ENCODE measurements at regions not wholly inside any gene's neighbourhood (a gene's known extent, or its start where the extent isn't known, plus 50 kb on each side); places are given as distances from the start of the nearest gene placed in this dataset.

DNA sequence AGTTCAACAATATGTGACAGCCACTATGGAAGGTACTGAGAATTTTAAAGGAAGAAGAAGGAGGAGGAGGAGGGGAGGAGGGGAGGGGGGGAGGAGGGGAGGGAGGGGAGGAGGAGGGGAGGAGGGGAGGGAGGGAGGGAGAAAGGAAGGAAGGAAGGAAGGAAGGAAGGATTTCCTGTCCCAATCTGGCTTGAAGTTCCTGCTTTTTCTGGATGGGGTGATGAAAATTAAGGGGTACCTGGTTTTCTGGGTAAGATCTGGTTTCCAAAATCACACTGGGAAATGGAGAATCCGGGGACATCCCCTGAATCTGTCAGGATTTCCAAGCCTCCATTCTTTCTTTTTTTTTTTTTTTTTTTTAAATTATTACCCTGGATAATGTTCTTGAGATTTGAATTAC, 271.8 kb downstream of the MTX2 start:
- DNase-seq (ENCODE audit: low read depth in 2 of 2): no peak

DNA sequence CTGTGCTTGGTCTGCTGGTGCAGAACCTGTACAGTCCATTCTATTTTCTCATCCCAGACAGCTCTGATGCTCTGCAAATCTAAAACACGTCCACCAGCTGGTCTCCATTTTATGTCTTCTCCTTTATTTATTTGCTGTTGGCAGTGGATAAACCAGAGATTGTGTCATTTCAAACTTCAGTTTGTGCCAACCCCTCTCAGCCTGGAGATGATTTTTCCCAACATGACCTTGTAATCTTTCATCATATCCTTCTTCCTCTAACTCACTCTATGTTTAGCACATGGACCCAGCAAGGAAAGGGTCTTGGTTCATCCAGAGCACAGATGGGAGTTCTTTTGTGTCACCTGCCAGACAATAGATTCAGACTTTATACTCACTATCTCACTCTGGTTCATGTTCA, 273.2 kb downstream of the MTX2 start:
- no peak for DNase-seq (ENCODE audit: low read depth in 2 of 2)

DNA sequence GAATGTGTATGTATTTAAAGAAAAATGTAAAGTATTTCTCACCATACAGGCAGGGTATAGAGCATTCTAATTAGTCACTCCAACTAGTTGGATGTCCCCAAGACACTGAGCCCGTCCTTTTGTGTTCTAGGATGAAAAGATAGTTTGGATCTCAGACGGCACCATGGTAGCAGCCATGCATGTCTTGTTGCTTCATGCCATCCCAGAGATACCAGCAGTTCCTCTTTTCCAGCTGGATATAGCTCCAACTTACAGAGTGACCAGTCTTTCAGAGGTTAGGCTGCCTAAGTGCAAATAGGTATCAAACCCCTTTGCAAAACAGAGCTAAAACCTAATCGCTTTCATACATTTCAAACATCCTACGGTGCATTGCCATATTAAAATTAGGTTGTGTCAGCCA, 275.3 kb downstream of the MTX2 start:
- no peak for DNase-seq (ENCODE audit: low read depth in 2 of 2)

DNA sequence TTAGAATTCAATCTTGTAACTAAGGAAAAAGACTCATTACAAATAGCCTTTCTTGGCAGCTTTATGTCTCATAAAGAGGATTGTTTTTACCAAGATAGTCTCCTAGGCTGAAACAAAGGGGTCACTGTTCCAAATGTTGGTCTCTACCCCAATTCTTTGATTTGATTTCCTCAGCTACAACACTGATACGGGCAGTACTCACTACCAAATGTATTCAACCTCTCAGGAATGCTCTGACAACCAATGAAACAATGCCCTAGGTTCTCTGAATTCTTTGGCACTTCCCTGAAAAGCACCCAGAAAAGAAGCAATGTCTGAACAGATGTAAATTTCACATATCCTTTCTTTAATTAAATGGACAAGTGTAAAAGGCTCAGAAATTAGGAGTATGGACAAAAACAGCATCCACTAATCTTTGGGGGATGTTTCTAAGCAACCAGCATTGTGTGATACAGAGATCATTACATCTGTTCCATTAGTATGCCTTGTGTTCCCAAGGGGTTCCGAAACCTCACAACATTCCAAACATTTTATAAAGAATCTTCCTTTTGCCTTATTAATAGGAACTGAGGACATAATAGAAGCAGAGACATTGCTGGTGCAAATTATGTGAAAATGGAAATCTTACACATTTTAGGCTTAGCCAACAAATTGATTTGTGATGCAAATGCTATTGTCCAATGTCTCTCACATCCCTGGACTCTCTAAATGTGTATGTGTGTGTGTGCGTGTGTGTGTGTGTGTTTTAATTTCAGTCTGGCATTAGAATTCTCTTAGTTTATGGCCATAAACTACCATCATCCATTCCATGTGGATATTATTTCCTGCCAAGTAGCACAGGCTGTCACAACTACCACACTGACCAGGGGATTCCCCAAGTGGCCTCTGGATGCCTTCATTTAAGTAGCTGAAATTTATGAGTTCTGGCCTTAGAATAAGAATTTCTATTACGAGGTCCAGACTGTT, 276.0 kb downstream of the MTX2 start:
- DNase-seq (ENCODE audit: low read depth in 2 of 2): no peak

DNA sequence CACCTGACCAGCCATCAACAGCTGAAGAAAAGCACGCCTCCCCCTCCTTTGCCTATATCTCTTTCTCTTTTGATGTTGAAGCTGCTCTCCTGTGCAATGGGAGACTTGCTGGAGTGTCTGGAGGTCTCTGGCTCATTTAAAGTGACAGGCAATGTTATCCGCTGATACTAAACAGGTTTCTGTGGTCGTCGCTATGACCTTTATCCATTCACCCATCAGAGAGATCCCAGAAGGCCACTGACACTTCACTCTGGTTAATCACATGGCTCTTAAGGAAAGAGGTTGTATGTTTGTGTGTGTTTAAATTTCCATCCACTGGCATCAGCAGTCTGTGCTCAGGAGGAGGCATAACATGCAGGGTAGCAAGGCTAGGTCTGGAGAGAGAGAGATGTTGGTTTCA, 277.3 kb downstream of the MTX2 start:
- no peak for DNase-seq (ENCODE audit: low read depth in 2 of 2)

DNA sequence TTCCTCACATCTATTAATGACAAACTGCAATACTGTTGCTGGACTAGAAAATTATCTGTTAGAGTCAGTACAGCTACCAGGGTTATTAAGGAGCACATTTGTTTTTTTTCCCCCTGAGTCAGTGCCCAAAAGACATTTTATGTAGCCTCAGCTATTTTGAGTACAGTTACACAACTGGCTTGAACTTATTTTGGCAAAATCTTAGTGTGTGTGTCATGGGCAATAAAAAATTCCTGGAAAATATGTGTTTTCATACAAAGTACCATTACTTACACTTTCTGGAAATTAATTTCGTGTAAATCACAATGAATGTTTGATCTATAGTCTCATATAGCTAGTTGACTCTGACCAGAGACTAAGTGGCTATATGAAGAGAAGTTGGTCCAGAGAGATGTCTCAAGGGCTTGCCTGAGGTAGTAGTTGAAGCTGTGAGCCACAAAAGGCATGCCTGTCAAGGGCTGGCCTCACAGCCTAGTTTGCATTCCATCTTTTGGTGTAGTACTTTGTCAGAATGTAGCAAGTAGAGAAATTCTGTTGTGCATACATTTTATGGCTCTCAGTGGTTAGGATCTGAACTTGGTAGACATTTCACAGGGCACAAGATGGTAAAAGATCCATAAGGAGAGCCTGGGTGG, 283.4 kb downstream of the MTX2 start:
- no peak for DNase-seq (ENCODE audit: low read depth in 2 of 2)

DNA sequence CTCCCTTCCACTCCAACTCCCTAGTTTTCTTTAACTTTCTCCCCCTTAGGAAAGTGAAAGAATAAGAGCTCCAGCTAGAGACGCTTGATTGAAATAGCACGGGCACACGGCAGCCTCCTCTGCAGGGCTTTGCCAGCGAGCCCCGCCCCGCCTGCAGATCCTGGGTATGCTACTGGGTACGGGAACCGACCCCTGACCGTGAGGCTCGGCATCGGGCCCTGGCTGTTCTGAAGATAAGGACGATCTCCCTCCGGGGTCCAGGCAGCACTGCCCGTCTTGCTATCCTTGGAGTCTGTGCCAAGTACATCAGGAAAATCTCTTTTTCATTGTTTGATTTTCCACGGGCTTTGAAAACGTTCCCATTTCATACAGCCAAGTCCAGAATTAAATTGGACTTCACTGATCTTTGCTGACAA, 284.5 kb downstream of the MTX2 start:
- peak; percentile 0 to 18 for DNase-seq (ENCODE audit: low read depth in 2 of 2)

DNA sequence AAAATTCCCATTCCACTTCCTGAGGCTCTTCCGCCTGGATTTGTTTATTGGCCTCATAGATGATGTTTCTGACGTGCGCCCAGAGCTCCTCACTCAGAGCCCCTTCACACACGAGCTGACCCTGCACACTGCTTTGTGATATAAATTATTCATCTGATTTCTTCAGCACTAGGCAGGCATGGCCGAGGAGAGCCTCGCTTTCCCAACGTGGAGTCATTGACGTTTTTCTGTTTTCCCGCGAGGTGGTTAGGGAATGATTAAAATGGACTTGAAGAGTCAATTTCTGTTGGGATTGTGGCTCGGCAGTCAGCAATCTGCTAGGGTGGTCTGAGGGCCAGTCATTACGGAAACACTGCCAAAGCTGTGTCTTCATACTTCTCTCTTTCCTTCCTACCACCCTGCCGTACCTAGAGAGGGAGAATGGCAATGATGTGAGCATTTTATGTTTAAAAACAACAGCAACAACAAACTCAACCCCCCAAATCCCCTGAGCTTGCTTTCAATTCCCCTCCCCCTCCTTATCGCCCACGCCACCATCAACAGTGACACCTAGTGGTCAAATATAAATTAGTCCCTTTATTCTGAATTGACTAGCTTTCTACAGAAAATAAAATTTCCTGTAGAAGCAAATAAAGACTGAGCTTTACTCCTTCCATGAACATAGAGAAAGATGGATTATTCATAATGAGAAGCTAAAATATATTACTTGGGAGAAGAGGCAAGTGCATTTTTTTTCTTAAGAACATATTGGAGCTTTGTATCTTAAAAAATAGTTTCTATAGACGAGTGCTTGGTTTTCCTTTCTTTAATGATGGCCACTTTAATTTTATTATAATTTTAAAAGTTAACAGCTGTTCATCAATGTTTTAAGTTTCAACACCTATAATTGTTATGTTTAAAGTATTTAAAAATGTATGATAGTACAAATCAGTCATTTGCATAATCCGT, 285.1 kb downstream of the MTX2 start:
- DNase-seq (ENCODE audit: low read depth in 2 of 2): peak in 1 of 2 experiments; percentile 5

DNA sequence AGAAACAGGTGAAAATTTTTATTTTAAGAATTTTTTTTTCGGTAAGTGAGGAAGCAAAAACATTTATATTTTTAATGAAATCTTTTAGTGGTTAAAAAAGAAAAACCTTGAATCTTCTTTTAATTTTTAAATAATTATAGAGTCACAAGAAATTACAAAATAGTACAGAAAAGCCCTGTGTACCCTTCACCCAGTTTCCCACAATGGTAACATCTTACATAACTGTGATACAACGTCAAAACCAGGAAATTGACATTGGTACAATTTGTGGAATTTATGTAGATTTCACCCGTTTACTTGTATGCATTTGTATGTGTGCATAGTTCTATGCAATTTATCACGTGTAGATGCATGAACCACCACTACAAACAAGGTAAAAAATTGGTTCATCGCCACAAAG, 285.9 kb downstream of the MTX2 start:
- no peak for DNase-seq (ENCODE audit: low read depth in 2 of 2)

DNA sequence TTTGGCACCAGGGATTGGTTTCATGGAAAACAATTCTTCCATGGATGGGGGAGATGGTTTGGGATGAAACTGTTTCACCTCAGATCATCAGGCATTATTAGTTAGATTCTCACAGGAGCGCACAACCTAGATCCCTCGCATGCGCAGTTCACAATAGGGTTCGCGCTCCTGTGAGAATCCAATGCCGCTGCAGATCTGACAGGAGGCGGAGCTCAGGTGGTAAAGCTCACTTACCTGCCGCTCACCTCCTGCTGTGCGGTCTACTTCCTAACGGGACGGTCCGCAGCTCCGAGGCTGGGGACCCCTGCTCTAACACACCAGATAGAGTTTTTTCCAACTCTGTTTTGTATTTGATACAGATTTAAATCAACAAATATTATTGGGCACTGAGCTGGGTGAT, 286.5 kb downstream of the MTX2 start:
- DNase-seq (ENCODE audit: low read depth in 2 of 2): no peak

DNA sequence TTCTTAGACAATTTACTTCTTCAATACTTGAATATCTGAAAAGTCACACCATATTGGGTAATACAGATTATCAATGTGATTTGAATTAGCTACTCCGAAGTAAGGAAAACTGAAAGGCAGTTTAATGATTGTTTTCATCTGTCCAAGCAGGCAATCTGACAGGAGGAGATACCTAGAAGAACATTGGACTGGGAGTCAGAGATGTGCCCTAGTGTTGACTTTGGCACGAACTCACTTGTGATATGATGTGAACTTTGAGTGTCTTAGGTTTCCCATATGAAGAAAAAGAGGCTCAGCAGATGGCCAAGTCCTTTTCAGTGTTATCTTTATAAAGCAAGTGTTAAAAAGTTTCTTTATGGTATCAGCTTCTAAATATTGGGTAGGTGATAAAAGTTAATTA, 287.1 kb downstream of the MTX2 start:
- DNase-seq (ENCODE audit: low read depth in 2 of 2): no peak

DNA sequence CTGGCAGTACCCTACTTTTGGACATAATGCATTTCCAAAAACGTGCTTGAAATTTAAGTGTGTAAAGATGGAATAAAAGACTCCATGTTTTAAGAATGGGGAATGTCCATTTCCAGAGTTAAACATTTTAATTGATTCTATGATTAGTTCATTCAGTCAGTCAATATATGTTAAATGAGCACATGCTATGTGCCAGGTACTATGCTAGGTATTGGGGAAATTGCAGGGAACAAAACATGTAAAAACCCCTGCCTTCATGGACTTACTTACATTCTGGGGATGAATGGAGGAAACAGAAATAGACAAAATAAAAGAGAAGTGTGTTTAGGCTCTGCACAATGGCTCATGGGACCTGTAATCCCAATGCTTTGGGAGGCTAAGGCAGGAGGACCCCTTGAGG, 288.6 kb downstream of the MTX2 start:
- no peak for DNase-seq (ENCODE audit: low read depth in 2 of 2)

DNA sequence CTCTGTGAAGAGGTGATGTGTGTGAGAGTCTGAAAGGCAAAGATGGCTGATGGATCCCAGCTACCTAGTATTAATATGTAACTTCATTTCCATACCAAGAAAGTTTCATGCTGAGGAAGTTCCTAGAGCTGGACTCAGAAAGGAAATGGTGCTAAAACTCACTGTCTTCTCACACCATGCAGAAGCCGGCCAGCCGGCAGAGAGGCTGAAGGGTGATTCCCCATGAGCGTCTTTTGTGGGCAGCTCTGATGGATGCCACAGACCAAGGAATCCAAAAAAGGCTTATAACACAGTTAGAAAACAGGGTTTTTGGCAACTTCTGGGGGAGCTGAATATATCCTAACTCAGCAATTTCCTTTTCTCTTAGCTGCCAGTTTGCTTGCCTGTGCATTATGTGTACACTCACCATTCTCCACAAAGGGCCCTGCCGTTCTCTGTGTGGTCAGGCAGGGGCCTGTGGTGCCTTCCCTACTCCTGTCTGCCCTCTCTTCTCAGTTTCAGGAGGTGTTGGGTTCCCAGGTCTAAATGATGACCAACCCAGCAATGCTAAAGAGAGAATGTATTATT, 289.4 kb downstream of the MTX2 start:
- DNase-seq (ENCODE audit: low read depth in 2 of 2): no peak

DNA sequence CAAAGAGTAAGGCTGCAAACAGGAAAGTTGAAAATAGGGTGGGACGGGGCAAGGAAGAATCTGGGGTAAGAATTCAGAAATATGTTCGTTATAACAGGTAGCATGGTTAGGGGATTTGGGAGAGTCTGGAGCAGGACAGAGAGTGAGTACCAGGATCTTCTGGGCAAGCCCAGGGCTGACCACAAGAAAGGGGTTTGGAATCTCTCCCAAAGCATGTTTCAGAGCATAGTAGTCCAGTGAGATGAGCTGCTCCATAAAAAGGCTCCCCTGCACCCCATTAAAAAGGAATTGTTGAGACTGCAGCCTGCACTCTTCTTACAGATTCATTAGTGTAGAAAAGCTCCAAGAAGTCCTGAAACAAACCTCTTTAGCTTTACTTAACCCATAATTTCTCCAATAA, 291.1 kb downstream of the MTX2 start:
- DNase-seq (ENCODE audit: low read depth in 2 of 2): no peak

DNA sequence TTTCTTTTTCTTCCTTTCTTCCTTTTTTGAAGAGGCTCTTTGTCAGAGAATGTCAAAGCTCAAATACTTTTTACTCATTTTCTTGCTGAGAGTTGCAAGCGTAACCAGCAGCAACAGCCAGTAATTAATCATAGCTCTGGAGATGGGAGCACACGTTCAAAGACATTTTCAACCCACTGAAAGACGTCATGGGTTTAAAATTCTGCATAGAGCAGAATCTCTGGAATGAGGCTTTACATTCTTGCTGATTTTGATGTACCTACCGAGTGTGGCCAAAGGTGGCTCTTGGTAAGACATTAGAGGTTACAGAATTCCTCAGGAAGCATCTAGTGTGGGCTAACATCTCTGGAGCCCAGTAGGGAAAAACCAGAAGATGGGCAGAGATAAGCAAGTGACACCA, 292.5 kb downstream of the MTX2 start:
- no peak for DNase-seq (ENCODE audit: low read depth in 2 of 2)

DNA sequence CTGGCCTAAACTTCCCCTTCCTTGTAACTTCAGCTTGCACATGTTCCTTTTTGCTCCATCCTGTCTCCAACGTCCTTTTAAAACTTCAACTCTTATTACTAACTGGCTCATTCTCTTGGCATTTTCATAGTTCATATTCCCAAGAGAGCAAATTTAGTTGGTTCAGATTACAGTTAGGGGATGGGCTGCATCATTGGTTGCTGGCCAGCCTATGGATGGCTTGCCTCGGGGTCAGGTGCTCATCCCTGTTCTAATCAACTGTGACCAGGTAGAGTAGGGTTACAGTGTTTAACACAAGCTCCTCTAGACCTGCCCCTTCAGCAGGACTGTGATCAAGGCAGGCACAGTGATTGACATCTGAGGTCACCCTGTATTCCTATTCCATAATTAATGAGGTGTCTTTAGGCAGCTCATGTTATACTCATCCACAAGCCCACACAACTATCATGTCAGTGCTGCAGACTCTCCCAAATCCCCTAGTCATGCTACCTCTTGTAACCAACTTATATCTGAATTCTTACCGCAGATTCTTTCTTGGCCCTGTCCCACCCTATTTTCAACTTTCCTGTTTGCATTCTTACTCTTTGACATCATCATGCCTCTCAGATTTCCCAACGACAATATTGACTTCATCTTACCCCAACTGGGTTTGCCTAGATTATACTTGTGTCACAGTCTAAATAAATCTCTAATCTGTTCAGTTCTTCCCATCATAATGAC, 293.3 kb downstream of the MTX2 start:
- DNase-seq (ENCODE audit: low read depth in 2 of 2): no peak

DNA sequence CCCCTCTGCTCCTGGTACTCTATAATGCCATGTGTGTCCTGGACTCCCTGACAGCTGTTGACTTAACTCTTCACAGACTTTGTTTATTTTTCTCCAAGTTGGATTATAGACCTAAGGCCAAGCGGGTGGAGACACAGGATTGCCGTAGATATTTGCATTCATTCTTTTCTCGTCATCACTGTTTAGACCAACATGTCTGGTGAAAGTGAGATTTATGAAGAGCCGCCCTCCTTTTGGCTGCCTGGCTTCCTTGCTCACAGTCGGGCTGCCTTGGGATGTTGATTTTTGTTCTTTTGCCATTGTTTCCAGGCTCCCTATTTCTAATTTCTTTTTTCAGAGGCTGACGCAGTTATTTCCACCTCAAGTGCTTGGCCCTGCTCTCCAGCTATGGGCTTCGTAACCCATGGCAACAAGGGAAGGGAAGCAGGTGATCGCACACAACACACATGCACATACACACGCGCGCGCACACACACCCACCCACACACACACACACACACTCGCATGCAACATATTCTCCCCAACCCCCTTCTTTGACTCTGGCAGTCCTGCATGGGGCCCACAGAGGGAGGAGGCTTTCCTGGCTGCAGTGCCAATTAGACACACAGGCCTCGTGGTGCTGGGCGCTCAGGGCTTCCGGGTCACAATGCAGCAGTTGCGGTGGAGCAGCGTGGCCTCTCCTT, 296.5 kb downstream of the MTX2 start:
- DNase-seq (ENCODE audit: low read depth in 2 of 2): no peak

DNA sequence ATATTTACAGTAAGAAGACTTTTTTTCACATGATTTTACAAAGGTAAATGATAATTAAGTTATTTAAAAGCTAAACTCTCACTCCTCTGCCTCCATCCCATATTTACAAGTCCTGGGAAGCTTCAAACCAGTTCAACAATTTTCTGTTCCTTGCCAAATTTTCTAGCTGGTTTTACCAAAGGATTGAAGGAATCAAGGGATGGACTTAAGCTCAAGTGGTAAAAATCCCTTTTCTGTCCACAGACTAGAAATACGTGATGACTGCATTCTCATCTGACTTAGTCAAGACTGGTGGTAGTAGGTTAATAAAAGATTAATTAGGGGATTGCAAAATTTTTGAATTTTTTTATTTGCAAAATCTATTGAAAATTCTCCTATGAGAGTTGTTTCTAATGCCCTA, 297.3 kb downstream of the MTX2 start:
- no peak for DNase-seq (ENCODE audit: low read depth in 2 of 2)

DNA sequence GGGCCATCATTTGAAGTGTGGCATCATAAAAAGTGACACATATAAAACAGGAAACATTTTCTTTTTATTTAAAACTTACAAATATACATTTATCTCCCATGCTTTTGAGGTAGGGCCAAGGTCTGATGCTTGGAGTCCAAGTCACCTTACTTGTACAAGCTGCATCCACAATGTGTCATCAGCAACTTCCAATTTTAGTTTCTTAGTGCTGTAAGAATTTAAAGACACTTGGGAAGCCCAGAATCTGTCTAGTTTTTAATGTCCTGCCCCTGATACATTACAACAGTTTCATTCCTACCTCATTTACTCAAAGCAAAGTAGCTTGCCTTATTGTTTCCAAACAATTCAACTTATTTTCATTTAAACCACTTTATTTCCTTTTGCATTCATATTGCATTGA, 297.7 kb downstream of the MTX2 start:
- no peak for DNase-seq (ENCODE audit: low read depth in 2 of 2)

DNA sequence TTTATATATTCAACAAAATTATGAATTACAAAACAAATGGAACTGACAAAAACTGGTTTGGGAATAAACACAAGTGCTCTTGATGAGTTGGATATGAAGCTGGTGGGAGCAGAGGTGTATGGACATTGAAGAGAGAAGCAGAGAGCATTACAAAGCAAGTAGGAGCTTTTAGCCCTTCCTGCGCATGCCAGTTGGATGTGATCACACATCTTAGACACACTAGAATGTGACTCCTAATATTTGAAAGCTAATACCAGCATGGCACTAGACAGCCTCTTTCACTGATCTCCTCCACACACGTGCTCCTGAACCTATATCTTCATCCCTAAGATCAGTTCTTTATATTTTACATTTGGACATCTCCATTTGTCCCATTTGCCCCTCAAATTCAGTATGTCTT, 298.1 kb downstream of the MTX2 start:
- no peak for DNase-seq (ENCODE audit: low read depth in 2 of 2)

DNA sequence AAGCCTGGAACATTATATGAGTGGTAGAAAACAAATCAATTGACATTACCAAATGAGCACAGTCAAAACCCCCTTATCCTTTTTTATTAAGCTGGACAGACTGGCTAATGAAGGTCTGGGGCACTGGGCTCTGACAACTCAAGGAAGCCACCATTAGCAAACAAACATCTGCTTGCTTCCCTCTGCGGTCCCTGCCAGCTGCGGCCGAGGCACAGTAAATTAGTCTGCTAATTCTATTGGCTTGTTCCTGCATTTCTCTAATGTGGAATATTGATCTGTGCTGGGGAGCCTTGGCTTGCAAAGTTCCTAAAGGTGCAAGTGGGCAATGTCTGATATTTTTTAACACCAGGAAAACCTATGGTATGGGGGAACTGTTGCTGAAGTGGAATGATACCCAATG, 300.3 kb downstream of the MTX2 start:
- no peak for DNase-seq (ENCODE audit: low read depth in 2 of 2)

Data from stimulated activated CD4-positive, alpha-beta T cell treated with anti-CD3 and anti-CD28 coated beads, Interleukin-12 subunit alpha, Interleukin-12 subunit beta, amount 100 ng/mL, for 24 hours (primary cell).